H1 (cell line): ENCODE measurements at regions not wholly inside any gene's neighbourhood (a gene's known extent, or its start where the extent isn't known, plus 50 kb on each side); places are given as distances from the start of the nearest gene placed in this dataset.

ENCODE experiments used
- CTCF ChIA-PET: fragments of 300-600 bp; sonication (Branson Sonifier 250); formaldehyde crosslinking; loops from one replicate; lab custom pipeline; 2021; ENCODE audit not compliant: partially characterized antibody; lab: Charles Lee
- POLR2A ChIA-PET: fragments of 300-600 bp; sonication (Branson Sonifier 250); formaldehyde crosslinking; loops from one replicate; lab custom pipeline; 2021; ENCODE audit warnings: inconsistent platforms; ENCODE audit not compliant: partially characterized antibody; lab: Charles Lee
- DNase-seq, 2 experiments: peaks; one replicate each; pipeline versions ENCODE4 v3.0.0 to v3.0.0-alpha.2; 2010 to 2022; ENCODE audit warnings: low spot score in 2 of 2, low read depth in 1 of 2, mixed read lengths in 1 of 2
- FAIRE-seq: peaks from 2 replicates; lab custom pipeline; 2011; peaks lifted over from hg19 to GRCh38; lab: Jason Lieb, UNC
- H2AFZ ChIP-seq: 2 replicates; pipeline ENCODE4 v1.8.1; 2012; ENCODE audit warnings: low read length, inconsistent platforms
- H2AK5ac ChIP-seq: 2 replicates; pipeline ENCODE4 v1.6.1; 2013; ENCODE audit warnings: low read depth, low read length
- H2BK120ac ChIP-seq: replicated peaks from 2 replicates; pipeline ENCODE3; 2013; ENCODE audit warnings: low read depth, low read length, inconsistent platforms
- H2BK12ac ChIP-seq: 2 replicates; pipeline ENCODE4 v1.6.1; 2013; ENCODE audit warnings: low read depth, low read length
- H2BK15ac ChIP-seq: 2 replicates; pipeline ENCODE4 v1.6.1; 2013; ENCODE audit warnings: low read length
- H2BK20ac ChIP-seq: 2 replicates; pipeline ENCODE4 v1.6.1; 2013; ENCODE audit warnings: low read length
- H2BK5ac ChIP-seq: 2 replicates; pipeline ENCODE4 v1.6.1; 2013; ENCODE audit warnings: low read depth, low read length
- H3K14ac ChIP-seq: 2 replicates; pipeline ENCODE4 v1.6.1; 2013; ENCODE audit warnings: inconsistent platforms; ENCODE audit not compliant: insufficient read length
- H3K18ac ChIP-seq: 2 replicates; pipeline ENCODE4 v1.6.1; 2013; ENCODE audit warnings: low read length; ENCODE audit errors: extremely low read depth
- H3K23ac ChIP-seq: 2 replicates; pipeline ENCODE4 v1.6.1; 2013; ENCODE audit warnings: inconsistent platforms; ENCODE audit not compliant: insufficient read length
- H3K23me2 ChIP-seq: 2 replicates; pipeline ENCODE4 v1.6.1; 2013; ENCODE audit warnings: low read depth, low read length
- H3K27ac ChIP-seq: 2 replicates; pipeline ENCODE4 v1.6.1; 2011; ENCODE audit warnings: low read depth, low read length, inconsistent platforms
- H3K27me3 ChIP-seq, 4 experiments: replicated peaks in 1 of 4; 1 replicate in 1 of 4; 2 replicates in 3 of 4; pipeline versions ENCODE4 v1.6.1 to v1.8.1; 2011 to 2013; ENCODE audit warnings: low read length in 3 of 4, mild to moderate bottlenecking in 3 of 4, inconsistent platforms in 2 of 4, mixed read lengths in 2 of 4, moderate library complexity in 1 of 4; ENCODE audit not compliant: control insufficient read depth in 3 of 4, insufficient read depth in 3 of 4; ENCODE audit errors: extremely low read depth in 1 of 4
- H3K36me3 ChIP-seq, 4 experiments: 2 replicates each; pipeline versions ENCODE4 v1.6.1 to v1.8.1; 2011 to 2013; ENCODE audit warnings: mild to moderate bottlenecking in 4 of 4, low read length in 3 of 4, moderate library complexity in 2 of 4, control low read depth in 1 of 4, inconsistent platforms in 1 of 4; ENCODE audit not compliant: insufficient read depth in 4 of 4, control insufficient read depth in 2 of 4
- H3K4ac ChIP-seq: replicated peaks from 2 replicates; pipeline ENCODE3; 2013; ENCODE audit warnings: low read length, low read depth, mixed read lengths, inconsistent platforms; ENCODE audit not compliant: insufficient read length
- H3K4me1 ChIP-seq, 4 experiments: replicated peaks in 1 of 4; 1 replicate in 1 of 4; 2 replicates in 3 of 4; pipeline versions ENCODE4 v1.6.1 to v1.8.1; 2011 to 2013; ENCODE audit warnings: low read length in 3 of 4, inconsistent platforms in 2 of 4, mixed read lengths in 1 of 4; ENCODE audit not compliant: insufficient read depth in 4 of 4, control insufficient read depth in 3 of 4
- H3K4me2 ChIP-seq, 2 experiments: 2 replicates each; pipeline versions ENCODE4 v1.6.1 to v1.8.1; 2011 to 2013; ENCODE audit warnings: low read depth in 2 of 2, low read length in 2 of 2, control low read depth in 1 of 2, inconsistent platforms in 1 of 2, mild to moderate bottlenecking in 1 of 2; ENCODE audit not compliant: insufficient read depth in 1 of 2
- H3K4me3 ChIP-seq, 4 experiments: fragments of 200-600, 300-600 bp in 1 of 4; sonication (generic), shearing (Covaris generic), sonication (Bioruptor Twin) in 1 of 4; 2 replicates each; pipeline versions ENCODE4 v1.5.1 to v1.8.1; 2011 to 2016; ENCODE audit warnings: low read length in 4 of 4, low read depth in 3 of 4, control low read depth in 2 of 4, inconsistent platforms in 2 of 4, mild to moderate bottlenecking in 2 of 4, mixed read lengths in 1 of 4, moderate library complexity in 1 of 4; ENCODE audit not compliant: insufficient read depth in 2 of 4; ENCODE audit errors: extremely low read depth in 1 of 4
- H3K56ac ChIP-seq: replicated peaks from 2 replicates; pipeline ENCODE3; 2013; ENCODE audit warnings: low read depth, mild to moderate bottlenecking, mixed read lengths, low read length, inconsistent platforms; ENCODE audit not compliant: insufficient read length
- H3K79me1 ChIP-seq: 2 replicates; pipeline ENCODE4 v1.6.1; 2013; ENCODE audit warnings: low read depth, low read length, control low read depth
- H3K79me2 ChIP-seq, 2 experiments: 2 replicates each; pipeline versions ENCODE4 v1.6.1 to v1.8.1; 2012 to 2013; ENCODE audit warnings: low read length in 2 of 2, mild to moderate bottlenecking in 2 of 2, inconsistent platforms in 1 of 2; ENCODE audit not compliant: insufficient read depth in 2 of 2, control insufficient read depth in 1 of 2
- H3K9ac ChIP-seq, 4 experiments: replicated peaks in 1 of 4; 1 replicate in 1 of 4; 2 replicates in 3 of 4; pipeline versions ENCODE4 v1.6.1 to v1.8.1; 2011 to 2013; ENCODE audit warnings: low read depth in 3 of 4, low read length in 3 of 4, control low read depth in 2 of 4, mild to moderate bottlenecking in 2 of 4, moderate library complexity in 2 of 4, inconsistent platforms in 1 of 4; ENCODE audit errors: extremely low read depth in 1 of 4
- H3K9me3 ChIP-seq, 2 experiments: 2 replicates each; pipeline versions ENCODE4 v1.6.1 to v1.8.1; 2012 to 2013; ENCODE audit warnings: mild to moderate bottlenecking in 2 of 2, moderate library complexity in 2 of 2, control low read depth in 1 of 2, inconsistent platforms in 1 of 2, low read depth in 1 of 2, low read length in 1 of 2, mixed read lengths in 1 of 2; ENCODE audit not compliant: insufficient read depth in 2 of 2
- H4K20me1 ChIP-seq, 2 experiments: replicated peaks in 1 of 2; 2 replicates each; pipeline versions ENCODE3 to v1.8.1; 2011 to 2013; ENCODE audit warnings: inconsistent platforms in 2 of 2, low read length in 2 of 2, mild to moderate bottlenecking in 1 of 2; ENCODE audit not compliant: insufficient read depth in 2 of 2, control insufficient read depth in 1 of 2
- H4K5ac ChIP-seq: 2 replicates; pipeline ENCODE4 v1.6.1; 2013; ENCODE audit warnings: low read length, low read depth, mixed read lengths, inconsistent platforms; ENCODE audit not compliant: insufficient read length
- H4K8ac ChIP-seq: 2 replicates; pipeline ENCODE4 v1.8.0; 2013; ENCODE audit warnings: mild to moderate bottlenecking, moderate library complexity, low read length, inconsistent platforms; ENCODE audit not compliant: insufficient read depth; ENCODE audit errors: extremely low read depth
- H4K91ac ChIP-seq: replicated peaks from 2 replicates; pipeline ENCODE3; 2013; ENCODE audit warnings: low read length, mixed read lengths, inconsistent platforms; ENCODE audit not compliant: insufficient read length
- RXRA ChIP-seq: IDR thresholded peaks from 2 replicates; pipeline ENCODE4 v1.6.1; 2011; ENCODE audit warnings: low read depth, mild to moderate bottlenecking, low read length, moderate library complexity; ENCODE audit not compliant: insufficient read depth
- TCF12 ChIP-seq: IDR thresholded peaks from 2 replicates; pipeline ENCODE4 v1.6.1; 2011; ENCODE audit warnings: low read depth, mild to moderate bottlenecking, low read length
- WGBS, 2 experiments: shearing (Covaris generic) in 1 of 2; methylation state at CpG; one replicate each; pipeline versions ENCODE4 v1.1.6 to v1.1.7; 2013 to 2015; ENCODE audit warnings: low lambda C conversion rate in 2 of 2, mixed read lengths in 2 of 2, inconsistent platforms in 1 of 2, low coverage in 1 of 2, missing lambda C conversion rate in 1 of 2; ENCODE audit not compliant: insufficient replicate concordance in 2 of 2, insufficient coverage in 1 of 2, insufficient read length in 1 of 2; ENCODE audit errors: extremely low coverage in 1 of 2, missing lambda C conversion rate in 1 of 2; 5-methylcytosine and 5-hydroxymethylcytosine counted together

DNA sequence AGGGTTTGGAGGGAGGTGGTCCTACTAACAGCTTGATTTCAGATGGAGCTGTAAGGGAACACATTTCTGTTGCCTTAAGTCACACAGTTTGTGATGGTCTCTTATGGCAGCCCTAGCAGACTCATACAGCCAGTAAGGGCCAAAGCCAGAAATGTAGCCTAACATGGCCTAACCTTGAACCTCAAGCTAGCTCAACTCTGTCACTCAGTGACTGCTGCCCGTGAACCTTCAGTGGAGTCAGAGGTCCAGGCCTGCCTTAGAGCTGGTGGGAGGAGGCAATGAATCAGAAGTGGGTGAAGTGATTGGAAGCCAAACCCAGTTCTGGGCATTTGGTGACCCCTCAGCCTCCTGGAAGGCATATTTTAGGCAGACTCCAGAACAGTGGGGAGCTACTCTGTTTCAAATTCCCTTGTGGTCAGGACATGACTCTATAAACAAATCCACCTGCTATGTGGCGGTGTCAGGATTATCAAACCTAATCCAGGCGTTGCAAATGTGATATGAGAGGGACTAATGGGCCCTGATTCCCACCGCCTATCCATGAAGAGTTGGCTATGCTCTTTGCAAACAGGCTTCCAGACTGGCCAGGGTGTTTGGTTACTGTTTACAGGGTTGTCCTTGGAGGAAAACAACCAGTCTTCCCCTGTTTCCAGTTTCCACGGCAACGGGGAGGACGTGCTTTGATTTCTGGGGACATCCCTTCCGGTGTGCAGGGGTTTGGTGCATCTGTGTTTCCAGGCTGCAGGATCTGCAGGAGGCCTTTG lies 105.9 kb upstream of the AGBL1 start:
- no peak overlapping the region for H2AK5ac ChIP-seq
- no peak overlapping the region for H3K23ac ChIP-seq
- H3K27me3 ChIP-seq: no peaks in the 10 kb centered on the region
- H2BK15ac ChIP-seq: no peak overlapping the region
- no peak for FAIRE-seq
- H3K4me3 ChIP-seq: no peak overlapping the region
- no peak overlapping the region for H2BK5ac ChIP-seq
- POLR2A ChIA-PET: interaction anchor here (0.6 kb wide), 1 partner anchor 16 kb away, joined by 3 read pairs; no protein-coding TSS in a partner anchor
- H2BK20ac ChIP-seq: no peak overlapping the region
- no peak overlapping the region; the same call in 1 of the 2 replicates for H3K27ac ChIP-seq
- no peaks in the 10 kb centered on the region for H3K79me2 ChIP-seq
- no peak overlapping the region for H3K18ac ChIP-seq
- peaks cover 0 to 3% of the 10 kb centered on the region in 2 experiments; a peak in 1 of 4 replicates for H3K9me3 ChIP-seq
- 85% methylated on average over 8 of the region's 8 CpGs; no CpG with 5 or more reads in 1 of the 2 experiments for WGBS, 2 experiments
- no peak for TF ChIP-seq RXRA
- no peak for TF ChIP-seq TCF12
- TF ChIP-seq, all 59 proteins: peak for 0
- no peak overlapping the region; the same call in 1 of the 2 replicates for H4K8ac ChIP-seq
- H2BK12ac ChIP-seq: no peak overlapping the region; the same call in 1 of the 2 replicates
- H3K23me2 ChIP-seq: no peaks in the 10 kb centered on the region
- no peak overlapping the region for H3K14ac ChIP-seq
- peaks cover 0 to 8% (median 0%) of the 10 kb centered on the region in 4 experiments; a peak in 2 of 7 replicates for H3K4me1 ChIP-seq
- no peak overlapping the region for H4K5ac ChIP-seq
- no peak overlapping the region for H3K4me2 ChIP-seq
- no peaks in the 10 kb centered on the region for H4K20me1 ChIP-seq
- no peak overlapping the region for H2AFZ ChIP-seq
- no peaks in the 10 kb centered on the region for H3K36me3 ChIP-seq
- H3K9ac ChIP-seq: no peak overlapping the region
- H4K91ac ChIP-seq: no peak overlapping the region
- CTCF ChIA-PET: no interaction called here
- H3K4ac ChIP-seq: no peak overlapping the region
- no peak for DNase-seq
- no peak overlapping the region for H2BK120ac ChIP-seq
- H3K56ac ChIP-seq: no peak overlapping the region
- no peaks in the 10 kb centered on the region for H3K79me1 ChIP-seq
